GM12878 (cell line): ENCODE measurements at regions not wholly inside any gene's neighbourhood (a gene's known extent, or its start where the extent isn't known, plus 50 kb on each side); places are given as distances from the start of the nearest gene placed in this dataset.
A peak's percentile ranks its signal among the peaks of the same experiment; 100 is the strongest.

Experiments used
- ATAC-seq: fragments of 200-7000 bp; cut with Tn5 transposase; 3 replicates; pipeline ENCODE4 v1.9.1; 2020; ENCODE audit warnings: mild to moderate bottlenecking, moderate library complexity
- BruUV-seq: library from RNA; stranded (reverse); fragments of 400-500 nt; replicated peaks from 2 replicates; lab custom pipeline; 2021; lab: Mats Ljungman, UMichigan
- CTCF ChIA-PET: fragments of 300-600 bp; sonication (Branson Sonifier 250); formaldehyde crosslinking; extraction: SDS; loops from one replicate; lab custom pipeline; 2021; ENCODE audit warnings: inconsistent platforms; lab: Yijun Ruan, JAX
- POLR2A ChIA-PET: fragments of 350-600 bp; formaldehyde crosslinking; extraction: SDS; loops from one replicate; lab custom pipeline; 2021; ENCODE audit warnings: inconsistent platforms; lab: Charles Lee
- RAD21 ChIA-PET: fragments of 300-600 bp; sonication (Branson Sonifier 250); formaldehyde crosslinking; loops from one replicate; lab custom pipeline; 2023; ENCODE audit warnings: antibody characterized with exemption; ENCODE audit not compliant: unreplicated experiment; lab: Charles Lee
- SMC1A ChIA-PET: fragments of 300-600 bp; sonication (Branson Sonifier 250); formaldehyde crosslinking; loops from one replicate; lab custom pipeline; 2023; ENCODE audit not compliant: unreplicated experiment, uncharacterized antibody; lab: Charles Lee
- DNase-seq: peaks from one replicate; pipeline ENCODE4 v3.0.0-alpha.2; 2011; ENCODE audit warnings: low read depth, low spot score
- FAIRE-seq: peaks from 3 replicates; lab custom pipeline; 2011; peaks lifted over from hg19 to GRCh38; lab: Jason Lieb, UNC
- H2AFZ ChIP-seq: 2 replicates; pipeline ENCODE4 v1.6.0; 2011; ENCODE audit warnings: low read depth, low read length, control low read depth; ENCODE audit not compliant: control insufficient read depth
- H3K27ac ChIP-seq: 2 replicates; pipeline ENCODE4 v1.5.1; 2011; ENCODE audit warnings: control low read depth; ENCODE audit not compliant: control insufficient read depth, insufficient read depth
- H3K27me3 ChIP-seq, 2 experiments: replicated peaks in 1 of 2; 2 replicates each; pipeline versions ENCODE4 v1.6.0 to v1.6.1; 2011; ENCODE audit warnings: low read length in 1 of 2; ENCODE audit not compliant: control insufficient read depth in 2 of 2, insufficient read depth in 2 of 2
- H3K36me3 ChIP-seq, 2 experiments: 2 replicates each; pipeline ENCODE4 v1.5.1; 2011; ENCODE audit warnings: low read length in 1 of 2; ENCODE audit not compliant: control insufficient read depth in 2 of 2, insufficient read depth in 2 of 2
- H3K4me1 ChIP-seq: 2 replicates; pipeline ENCODE4 v1.6.1; 2011; ENCODE audit warnings: mild to moderate bottlenecking, low read length, moderate library complexity, mixed read lengths; ENCODE audit not compliant: control insufficient read depth, insufficient read depth
- H3K4me2 ChIP-seq: 2 replicates; pipeline ENCODE4 v1.6.0; 2011; ENCODE audit warnings: control low read depth; ENCODE audit not compliant: control insufficient read depth, insufficient read depth
- H3K4me3 ChIP-seq: fragments of 200-600 bp; sonication (generic); 2 replicates; pipeline ENCODE4 v1.5.1; 2016
- H3K79me2 ChIP-seq: 2 replicates; pipeline ENCODE4 v1.6.0; 2011; ENCODE audit warnings: low read length; ENCODE audit not compliant: control insufficient read depth, insufficient read depth
- H3K9ac ChIP-seq: 2 replicates; pipeline ENCODE4 v1.8.0; 2011; ENCODE audit warnings: low read length, control low read depth, mixed read lengths; ENCODE audit not compliant: control insufficient read depth, insufficient read depth
- H3K9me3 ChIP-seq: replicated peaks from 3 replicates; pipeline ENCODE4 v1.5.1; 2011; ENCODE audit warnings: mild to moderate bottlenecking, low read length; ENCODE audit not compliant: control insufficient read depth, insufficient read depth
- H4K20me1 ChIP-seq: 2 replicates; pipeline ENCODE4 v1.6.0; 2011; ENCODE audit not compliant: control insufficient read depth, insufficient read depth
- CTCF ChIP-seq, 3 experiments: IDR thresholded peaks in 2 of 3; conservative IDR thresholded peaks in 1 of 3; 2 replicates each; pipeline ENCODE4 v1.5.1; 2011; ENCODE audit warnings: low read depth in 3 of 3, low read length in 3 of 3, mild to moderate bottlenecking in 3 of 3, control low read depth in 2 of 3, moderate library complexity in 2 of 3, inconsistent platforms in 1 of 3, mixed read lengths in 1 of 3; ENCODE audit not compliant: control insufficient read depth in 2 of 3, insufficient read depth in 1 of 3; ENCODE audit errors: extremely low read depth in 1 of 3
- DPF2 ChIP-seq: fragments of 450-650 bp; IDR thresholded peaks from 2 replicates; pipeline ENCODE4 v1.6.1; 2017; ENCODE audit warnings: mild to moderate bottlenecking
- EED ChIP-seq: sonication (generic); IDR thresholded peaks from 2 replicates; pipeline ENCODE4 v1.6.1; 2016; ENCODE audit warnings: antibody characterized with exemption, low read depth
- IKZF2 ChIP-seq, 2 experiments: fragments of 450-650 bp; IDR thresholded peaks; 2 replicates each; pipeline ENCODE4 v1.6.1; 2017; ENCODE audit warnings: mild to moderate bottlenecking in 2 of 2, moderate library complexity in 2 of 2
- KLF5 ChIP-seq: fragments of 450-650 bp; IDR thresholded peaks from 2 replicates; pipeline ENCODE4 v1.6.1; 2014; ENCODE audit warnings: mild to moderate bottlenecking; ENCODE audit not compliant: partially characterized antibody
- MEF2B ChIP-seq: fragments of 450-650 bp; IDR thresholded peaks from 2 replicates; pipeline ENCODE4 v1.6.1; 2018; ENCODE audit warnings: mild to moderate bottlenecking, moderate library complexity; ENCODE audit not compliant: partially characterized antibody, poor library complexity, severe bottlenecking
- RAD21 ChIP-seq: IDR thresholded peaks from 2 replicates; pipeline ENCODE4 v1.6.1; 2011; ENCODE audit warnings: mild to moderate bottlenecking, low read depth, low read length, moderate library complexity; ENCODE audit not compliant: insufficient read depth
- TAF1 ChIP-seq: IDR thresholded peaks from 2 replicates; pipeline ENCODE4 v1.6.1; 2011; ENCODE audit warnings: mild to moderate bottlenecking, low read depth, low read length, borderline replicate concordance
- WRNIP1 ChIP-seq: IDR thresholded peaks from 2 replicates; pipeline ENCODE4 v1.6.1; 2011; ENCODE audit warnings: low read depth, low read length, improper control_type of control experiment, borderline replicate concordance
- ZBED1 ChIP-seq: IDR thresholded peaks from 2 replicates; pipeline ENCODE4 v1.6.1; 2016; ENCODE audit warnings: borderline replicate concordance
- WGBS: methylation state at CpG from one replicate; pipeline ENCODE4 v1.1.6; 2016; ENCODE audit warnings: low lambda C conversion rate; ENCODE audit not compliant: insufficient replicate concordance, insufficient coverage; ENCODE audit errors: missing lambda C conversion rate; 5-methylcytosine and 5-hydroxymethylcytosine counted together
- in situ Hi-C: fragments of 300-500 bp; cut with MboI; formaldehyde crosslinking; loops from 9 replicates; pipeline ENCODE4 v1.14.3; 2018; ENCODE audit warnings: mixed read lengths
- intact Hi-C: fragments of 100-400 bp; cut with micrococcal nuclease; formaldehyde crosslinking; loops from one replicate; pipeline ENCODE4 v1.14.2; 2022; ENCODE audit not compliant: unreplicated experiment
- TF ChIP-seq, protein P1 (sequence below): IDR thresholded peaks from 2 replicates; pipeline ENCODE4 v1.6.1; 2012; ENCODE audit warnings: improper control_type of control experiment, low read depth, low read length; ENCODE audit not compliant: insufficient replicate concordance

DNA sequence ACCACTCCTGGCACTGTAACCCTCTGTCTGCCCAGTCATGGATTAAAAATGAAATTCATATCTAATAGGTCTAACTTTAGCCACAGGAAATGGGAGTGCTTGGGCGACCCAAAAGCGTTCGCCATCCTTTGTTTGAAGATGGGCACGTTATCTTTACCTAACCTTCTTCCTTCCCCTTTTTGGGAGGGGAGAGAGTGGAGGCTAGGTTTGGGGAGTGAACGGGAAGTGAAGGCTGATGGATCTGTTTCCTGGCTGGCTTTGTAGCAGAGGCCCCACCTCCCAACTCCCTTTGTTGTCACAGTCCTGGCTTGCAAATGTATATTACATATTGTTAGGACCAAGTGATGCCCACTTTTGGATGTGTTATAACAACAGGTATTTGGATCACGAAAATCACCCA lies 98.1 kb upstream of the ARHGEF3 start:
- H3K9me3 ChIP-seq, result no peaks in the 10 kb centered on the region
- H3K9ac ChIP-seq, result no peak overlapping the region
- TF ChIP-seq EED, result peak; percentile 68; the same call in 1 of the 2 replicates
- no peak for TF ChIP-seq CTCF (IDR thresholded peaks at IDR 0.05 in 2 of 3, conservative IDR thresholded peaks at IDR 0.05 in 1 of 3; ENCODE audit: control insufficient read depth in 2 of 3, extremely low read depth in 1 of 3, insufficient read depth in 1 of 3, low read depth in 3 of 3, low read length in 3 of 3)
- H4K20me1 ChIP-seq, result no peaks in the 10 kb centered on the region
- H3K36me3 ChIP-seq, result no peaks in the 10 kb centered on the region; a peak in 1 of 4 replicates
- CTCF ChIA-PET, result interaction anchor here (1.4 kb wide), 1 partner anchor 89 kb away, joined by 3 read pairs; no protein-coding TSS in a partner anchor
- H2AFZ ChIP-seq, result peak overlapping the region; percentile 24; the same call in 1 of the 2 replicates
- intact Hi-C loops (no loop called here), in situ Hi-C loops (no loop called here)
- peak overlapping the region; percentile 13; the same call in 1 of the 2 replicates for H3K4me2 ChIP-seq
- RAD21 ChIA-PET, result no interaction called here
- no peak overlapping the region for H3K4me3 ChIP-seq
- H3K27ac ChIP-seq, result no peak overlapping the region
- FAIRE-seq (no peak), ATAC-seq (no peak), DNase-seq (no peak)
- H3K79me2 ChIP-seq, result no peaks in the 10 kb centered on the region
- 73% methylated on average over 6 of the region's 6 CpGs for WGBS
- no peaks in the 10 kb centered on the region for H3K27me3 ChIP-seq
- POLR2A ChIA-PET, result no interaction called here
- H3K4me1 ChIP-seq, result peaks cover 31% of the 10 kb centered on the region
- BruUV-seq, result no TSS peak
- SMC1A ChIA-PET, result interaction anchor here (0.9 kb wide), 1 partner anchor 14 kb away, joined by 4 read pairs; no protein-coding TSS in a partner anchor

GRCh38 chr3:56899078-56899477 lies 97.3 kb upstream of the ARHGEF3 start:
- FAIRE-seq (no peak), ATAC-seq (no peak), DNase-seq (no peak)
- Histone ChIP-seq H3K27me3 (no peaks in the 10 kb centered on the region), H3K9ac (no peak overlapping the region), H3K36me3 (no peaks in the 10 kb centered on the region; a peak in 1 of 4 replicates), H2AFZ (no peak overlapping the region), H3K4me2 (no peak overlapping the region), H3K4me3 (no peak overlapping the region), H3K9me3 (no peaks in the 10 kb centered on the region), H3K27ac (no peak overlapping the region), H4K20me1 (no peaks in the 10 kb centered on the region), H3K4me1 (peaks cover 37% of the 10 kb centered on the region), H3K79me2 (no peaks in the 10 kb centered on the region)
- intact Hi-C loops (no loop called here), in situ Hi-C loops (no loop called here)
- ChIA-PET POLR2A (no interaction called here), CTCF (no interaction called here), RAD21 (no interaction called here), SMC1A (interaction anchor here (0.6 kb wide), 1 partner anchor 61 kb away, joined by 3 read pairs; no protein-coding TSS in a partner anchor)
- 76% methylated on average over 6 of the region's 6 CpGs for WGBS
- BruUV-seq, result no TSS peak
- TF ChIP-seq RAD21 (no peak), ZBED1 (no peak), WRNIP1 (no peak), MEF2B (no peak), TAF1 (no peak), IKZF2 (IDR thresholded peaks at IDR 0.05) (no peak), DPF2 (no peak), KLF5 (no peak)
- TF ChIP-seq, protein P1, sequence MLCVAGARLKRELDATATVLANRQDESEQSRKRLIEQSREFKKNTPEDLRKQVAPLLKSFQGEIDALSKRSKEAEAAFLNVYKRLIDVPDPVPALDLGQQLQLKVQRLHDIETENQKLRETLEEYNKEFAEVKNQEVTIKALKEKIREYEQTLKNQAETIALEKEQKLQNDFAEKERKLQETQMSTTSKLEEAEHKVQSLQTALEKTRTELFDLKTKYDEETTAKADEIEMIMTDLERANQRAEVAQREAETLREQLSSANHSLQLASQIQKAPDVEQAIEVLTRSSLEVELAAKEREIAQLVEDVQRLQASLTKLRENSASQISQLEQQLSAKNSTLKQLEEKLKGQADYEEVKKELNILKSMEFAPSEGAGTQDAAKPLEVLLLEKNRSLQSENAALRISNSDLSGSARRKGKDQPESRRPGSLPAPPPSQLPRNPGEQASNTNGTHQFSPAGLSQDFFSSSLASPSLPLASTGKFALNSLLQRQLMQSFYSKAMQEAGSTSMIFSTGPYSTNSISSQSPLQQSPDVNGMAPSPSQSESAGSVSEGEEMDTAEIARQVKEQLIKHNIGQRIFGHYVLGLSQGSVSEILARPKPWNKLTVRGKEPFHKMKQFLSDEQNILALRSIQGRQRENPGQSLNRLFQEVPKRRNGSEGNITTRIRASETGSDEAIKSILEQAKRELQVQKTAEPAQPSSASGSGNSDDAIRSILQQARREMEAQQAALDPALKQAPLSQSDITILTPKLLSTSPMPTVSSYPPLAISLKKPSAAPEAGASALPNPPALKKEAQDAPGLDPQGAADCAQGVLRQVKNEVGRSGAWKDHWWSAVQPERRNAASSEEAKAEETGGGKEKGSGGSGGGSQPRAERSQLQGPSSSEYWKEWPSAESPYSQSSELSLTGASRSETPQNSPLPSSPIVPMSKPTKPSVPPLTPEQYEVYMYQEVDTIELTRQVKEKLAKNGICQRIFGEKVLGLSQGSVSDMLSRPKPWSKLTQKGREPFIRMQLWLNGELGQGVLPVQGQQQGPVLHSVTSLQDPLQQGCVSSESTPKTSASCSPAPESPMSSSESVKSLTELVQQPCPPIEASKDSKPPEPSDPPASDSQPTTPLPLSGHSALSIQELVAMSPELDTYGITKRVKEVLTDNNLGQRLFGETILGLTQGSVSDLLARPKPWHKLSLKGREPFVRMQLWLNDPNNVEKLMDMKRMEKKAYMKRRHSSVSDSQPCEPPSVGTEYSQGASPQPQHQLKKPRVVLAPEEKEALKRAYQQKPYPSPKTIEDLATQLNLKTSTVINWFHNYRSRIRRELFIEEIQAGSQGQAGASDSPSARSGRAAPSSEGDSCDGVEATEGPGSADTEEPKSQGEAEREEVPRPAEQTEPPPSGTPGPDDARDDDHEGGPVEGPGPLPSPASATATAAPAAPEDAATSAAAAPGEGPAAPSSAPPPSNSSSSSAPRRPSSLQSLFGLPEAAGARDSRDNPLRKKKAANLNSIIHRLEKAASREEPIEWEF, result no peak
